Kidney (tissue), 13 donors: ENCODE measurements at regions not wholly inside any gene's neighbourhood (a gene's known extent, or its start where the extent isn't known, plus 50 kb on each side); places are given as distances from the start of the nearest gene placed in this dataset.

ENCODE experiments used
- DNase-seq, 5 donors: peaks; one replicate each; pipeline ENCODE4 v3.0.0-alpha.2; 2013 to 2020
- FAIRE-seq: peaks from 2 replicates; lab custom pipeline; 2012; peaks lifted over from hg19 to GRCh38; lab: Jason Lieb, UNC
- H3K27ac ChIP-seq, 2 donors: one replicate each; pipeline ENCODE4 v1.7.0; 2013; ENCODE audit warnings: low read depth in 2 of 2, low read length in 2 of 2, inconsistent platforms in 1 of 2
- H3K27me3 ChIP-seq: one replicate; pipeline ENCODE4 v1.7.1; 2013; ENCODE audit warnings: low read length, inconsistent platforms; ENCODE audit not compliant: control insufficient read depth, insufficient read depth
- H3K36me3 ChIP-seq, 3 donors: one replicate each; pipeline versions ENCODE4 v1.7.0 to v1.7.1; 2013; ENCODE audit warnings: low read length in 3 of 3, control low read depth in 1 of 3, inconsistent platforms in 1 of 3; ENCODE audit not compliant: insufficient read depth in 3 of 3, control insufficient read depth in 2 of 3
- H3K4me1 ChIP-seq, 3 donors: one replicate each; pipeline versions ENCODE4 v1.7.0 to v1.7.1; 2013; ENCODE audit warnings: low read length in 3 of 3, inconsistent platforms in 1 of 3, low read depth in 1 of 3; ENCODE audit not compliant: control insufficient read depth in 2 of 3, insufficient read depth in 2 of 3
- H3K4me3 ChIP-seq, 3 donors: one replicate each; pipeline versions ENCODE4 v1.7.0 to v1.8.1; 2013; ENCODE audit warnings: low read length in 3 of 3, control low read depth in 1 of 3, inconsistent platforms in 1 of 3
- H3K9ac ChIP-seq, 3 donors: one replicate each; pipeline versions ENCODE4 v1.7.0 to v1.7.1; 2013; ENCODE audit warnings: low read length in 3 of 3, control low read depth in 1 of 3, inconsistent platforms in 1 of 3
- H3K9me3 ChIP-seq, 3 donors: one replicate each; pipeline versions ENCODE4 v1.7.0 to v1.7.1; 2013; ENCODE audit warnings: low read length in 3 of 3, control low read depth in 1 of 3, inconsistent platforms in 1 of 3; ENCODE audit not compliant: control insufficient read depth in 2 of 3, insufficient read depth in 1 of 3
- intact Hi-C: fragments of 100-400 bp; cut with DNase I; formaldehyde crosslinking; loops from one replicate; pipeline ENCODE4 v1.11.1; 2022
- TF ChIP-seq, protein P1 (sequence below): IDR thresholded peaks from 3 replicates; pipeline ENCODE4 v1.5.1; 2012; ENCODE audit warnings: mild to moderate bottlenecking, moderate library complexity, borderline replicate concordance; ENCODE audit not compliant: insufficient read depth; ENCODE audit errors: extremely low read depth
- donor health status: control.
- donor health status: control.
- donor health status: control.
- donor health status: control.
- donor health status: control.
- donor health status: DM: yes; HTN: yes; CAD: no.
- donor health status: Normal renal cell carcinoma (clear cell type).

DNA sequence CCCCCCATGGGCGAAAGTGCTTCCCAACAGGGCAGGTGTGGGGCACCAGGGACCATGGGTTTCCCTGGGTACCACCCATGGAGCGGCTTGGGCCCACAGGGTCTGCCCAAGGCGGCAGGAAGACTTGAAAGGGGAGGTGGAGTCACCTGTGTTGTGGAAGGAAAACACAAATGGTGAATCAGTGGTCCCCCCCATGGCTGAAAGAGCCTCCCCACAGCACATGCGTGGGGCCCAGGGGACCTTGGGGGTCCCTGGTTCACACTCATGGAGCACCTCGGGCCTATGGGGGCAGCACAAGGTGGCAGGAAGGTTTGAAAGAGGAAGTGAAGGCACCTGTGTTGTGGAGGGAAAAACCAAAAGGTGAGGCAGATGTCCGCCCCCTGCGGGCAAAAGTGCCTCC, 581.9 kb downstream of the ALG10 start:
- TF ChIP-seq, protein P1, sequence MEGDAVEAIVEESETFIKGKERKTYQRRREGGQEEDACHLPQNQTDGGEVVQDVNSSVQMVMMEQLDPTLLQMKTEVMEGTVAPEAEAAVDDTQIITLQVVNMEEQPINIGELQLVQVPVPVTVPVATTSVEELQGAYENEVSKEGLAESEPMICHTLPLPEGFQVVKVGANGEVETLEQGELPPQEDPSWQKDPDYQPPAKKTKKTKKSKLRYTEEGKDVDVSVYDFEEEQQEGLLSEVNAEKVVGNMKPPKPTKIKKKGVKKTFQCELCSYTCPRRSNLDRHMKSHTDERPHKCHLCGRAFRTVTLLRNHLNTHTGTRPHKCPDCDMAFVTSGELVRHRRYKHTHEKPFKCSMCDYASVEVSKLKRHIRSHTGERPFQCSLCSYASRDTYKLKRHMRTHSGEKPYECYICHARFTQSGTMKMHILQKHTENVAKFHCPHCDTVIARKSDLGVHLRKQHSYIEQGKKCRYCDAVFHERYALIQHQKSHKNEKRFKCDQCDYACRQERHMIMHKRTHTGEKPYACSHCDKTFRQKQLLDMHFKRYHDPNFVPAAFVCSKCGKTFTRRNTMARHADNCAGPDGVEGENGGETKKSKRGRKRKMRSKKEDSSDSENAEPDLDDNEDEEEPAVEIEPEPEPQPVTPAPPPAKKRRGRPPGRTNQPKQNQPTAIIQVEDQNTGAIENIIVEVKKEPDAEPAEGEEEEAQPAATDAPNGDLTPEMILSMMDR, result no peak
- Histone ChIP-seq H3K4me3 (no peak overlapping the region), H3K9ac (no peak overlapping the region), H3K9me3 (peaks cover 0 to 28% (median 0%) of the 10 kb centered on the region in 3 donors), H3K4me1 (no peaks in the 10 kb centered on the region), H3K27me3 (no peaks in the 10 kb centered on the region), H3K36me3 (no peaks in the 10 kb centered on the region), H3K27ac (no peak overlapping the region)
- intact Hi-C loops, result no loop called here
- FAIRE-seq, result no peak
- DNase-seq, result peak in 1 of 5 donors; percentile 58

DNA sequence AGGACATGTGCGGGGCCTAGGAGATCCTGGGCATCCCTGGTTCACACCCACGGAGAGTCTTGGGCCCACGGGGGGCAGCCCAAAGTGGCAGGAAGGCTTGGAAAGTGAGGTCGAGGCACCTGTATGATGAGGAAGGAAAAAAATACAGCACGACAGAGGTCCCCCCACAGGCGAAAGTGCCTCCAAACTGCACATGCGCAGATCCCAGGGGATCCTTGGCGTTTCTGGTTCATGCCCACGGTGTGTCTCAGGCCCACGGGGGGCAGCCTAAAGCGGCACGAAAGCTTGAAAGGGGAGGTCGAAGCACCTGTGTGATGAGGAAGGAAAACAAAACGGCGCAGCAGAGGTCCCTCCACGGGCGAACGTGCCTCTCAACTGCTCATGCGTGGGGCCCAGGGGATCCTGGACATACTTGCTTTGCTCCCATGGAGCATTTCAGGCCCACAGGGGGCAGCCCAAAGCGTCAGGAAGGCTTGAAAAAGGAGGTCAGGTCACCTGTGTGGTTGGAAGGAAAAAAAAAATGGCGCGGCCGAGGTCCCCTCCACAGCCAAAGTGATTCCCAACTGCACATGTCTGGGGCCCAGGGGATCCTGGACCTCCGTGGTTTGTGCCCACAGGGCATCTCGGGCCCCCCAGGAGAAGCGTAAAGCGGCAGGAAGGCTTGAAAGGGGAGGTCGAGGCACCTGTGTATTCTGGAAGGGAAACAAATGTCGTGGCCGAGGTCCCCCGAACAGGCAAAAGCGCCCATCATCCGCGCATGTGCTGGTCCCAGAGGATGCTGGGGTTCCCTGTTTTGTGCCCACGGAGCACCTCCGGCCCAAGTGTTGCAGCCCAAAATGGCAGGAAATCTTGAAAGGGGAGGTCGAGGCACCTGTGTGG, 582.6 kb downstream of the ALG10 start:
- H3K9me3 ChIP-seq, result peaks cover 0 to 28% (median 0%) of the 10 kb centered on the region in 3 donors
- TF ChIP-seq, protein P1, result no peak
- no peak overlapping the region for H3K27ac ChIP-seq
- H3K4me3 ChIP-seq, result no peak overlapping the region
- no peak overlapping the region for H3K9ac ChIP-seq
- DNase-seq (peak in 1 of 5 donors; percentile 41), FAIRE-seq (no peak)
- H3K4me1 ChIP-seq, result no peaks in the 10 kb centered on the region
- intact Hi-C loops, result no loop called here
- H3K27me3 ChIP-seq, result no peaks in the 10 kb centered on the region
- no peaks in the 10 kb centered on the region for H3K36me3 ChIP-seq

DNA sequence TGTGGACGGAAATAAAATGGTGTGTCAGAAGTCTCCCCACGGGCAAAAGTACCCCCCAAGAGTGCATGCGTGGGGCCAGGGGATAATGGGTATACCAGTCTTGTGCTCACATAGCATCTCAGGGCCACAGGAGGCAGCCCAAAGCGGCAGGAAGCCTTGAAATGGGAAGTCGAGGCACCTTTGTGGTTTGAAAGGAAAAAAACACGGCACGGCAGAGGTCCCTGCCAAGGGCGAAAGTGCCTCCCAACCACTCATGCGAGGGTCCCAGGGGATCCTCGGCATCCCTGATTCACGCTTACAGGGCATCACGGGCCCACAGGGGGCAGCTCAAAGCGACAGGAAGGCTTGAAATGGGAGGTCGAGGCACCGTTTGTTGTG, 583.2 kb downstream of the ALG10 start:
- Histone ChIP-seq H3K4me3 (no peak overlapping the region), H3K4me1 (no peaks in the 10 kb centered on the region), H3K9ac (no peak overlapping the region), H3K36me3 (no peaks in the 10 kb centered on the region), H3K27me3 (no peaks in the 10 kb centered on the region), H3K9me3 (peaks cover 0 to 23% (median 0%) of the 10 kb centered on the region in 3 donors), H3K27ac (no peak overlapping the region)
- TF ChIP-seq, protein P1, result no peak
- FAIRE-seq (no peak), DNase-seq (peak in 1 of 5 donors; percentile 26)
- intact Hi-C loops, result no loop called here
